Colonic mucosa (tissue), 4 donors: ENCODE measurements at regions not wholly inside any gene's neighbourhood (a gene's known extent, or its start where the extent isn't known, plus 50 kb on each side); places are given as distances from the start of the nearest gene placed in this dataset.

Experiments
- DNase-seq: peaks from one replicate; pipeline ENCODE4 v3.0.0-alpha.2; 2020
- H3K27ac ChIP-seq: fragments of 200-600 bp; one replicate; pipeline ENCODE4 v1.8.0; 2021
- H3K27me3 ChIP-seq: fragments of 200-600 bp; one replicate; pipeline ENCODE4 v1.8.0; 2021
- H3K36me3 ChIP-seq: fragments of 200-600 bp; one replicate; pipeline ENCODE4 v1.8.0; 2021
- H3K4me1 ChIP-seq: fragments of 200-600 bp; one replicate; pipeline ENCODE4 v1.8.0; 2021; ENCODE audit warnings: mild to moderate bottlenecking
- H3K4me3 ChIP-seq: fragments of 200-600 bp; one replicate; pipeline ENCODE4 v1.8.0; 2021
- H3K9ac ChIP-seq, 2 donors: one replicate each; pipeline ENCODE4 v1.7.0; 2013; ENCODE audit warnings: control low read depth in 2 of 2, low read depth in 2 of 2, low read length in 2 of 2
- H3K9me3 ChIP-seq: fragments of 200-600 bp; one replicate; pipeline ENCODE4 v1.8.0; 2021
- intact Hi-C: fragments of 100-400 bp; cut with DNase I; formaldehyde crosslinking; loops from one replicate; pipeline ENCODE4 v1.14.1; 2022
- TF ChIP-seq, protein P1 (sequence below): fragments of 200-600 bp; IDR thresholded peaks from one replicate; pipeline ENCODE4 v1.8.0; 2022; ENCODE audit warnings: antibody characterized with exemption, mild to moderate bottlenecking
- donor health status: healthy.
- donor health status: DM: no; HTN: no; CAD: no.
- donor health status: DM: no; HTN: no; CAD: no.

- H3K27ac ChIP-seq = no peak overlapping the region
- intact Hi-C loops = loop anchor here (10.0 kb wide), 1 partner anchor 378 kb away; the partner anchor contains the start of gene FOXN3
These were observed 212.6 kb downstream of the TTC8 start for GRCh38 chr14:89037065-89037464.

GRCh38 chr14:89040080-89040459 is 215.6 kb downstream of the TTC8 start:
- H3K9ac ChIP-seq = peak overlapping the region in 1 of 2 donors; percentile 56
- no peak for DNase-seq
- no peaks in the 10 kb centered on the region for H3K9me3 ChIP-seq
- intact Hi-C loops = loop anchor here (5.0 to 10.0 kb wide), 2 partner anchors 135 to 732 kb away; no protein-coding TSS in a partner anchor
- no peaks in the 10 kb centered on the region for H3K36me3 ChIP-seq
- H3K27me3 ChIP-seq = no peaks in the 10 kb centered on the region
- TF ChIP-seq, protein P1, sequence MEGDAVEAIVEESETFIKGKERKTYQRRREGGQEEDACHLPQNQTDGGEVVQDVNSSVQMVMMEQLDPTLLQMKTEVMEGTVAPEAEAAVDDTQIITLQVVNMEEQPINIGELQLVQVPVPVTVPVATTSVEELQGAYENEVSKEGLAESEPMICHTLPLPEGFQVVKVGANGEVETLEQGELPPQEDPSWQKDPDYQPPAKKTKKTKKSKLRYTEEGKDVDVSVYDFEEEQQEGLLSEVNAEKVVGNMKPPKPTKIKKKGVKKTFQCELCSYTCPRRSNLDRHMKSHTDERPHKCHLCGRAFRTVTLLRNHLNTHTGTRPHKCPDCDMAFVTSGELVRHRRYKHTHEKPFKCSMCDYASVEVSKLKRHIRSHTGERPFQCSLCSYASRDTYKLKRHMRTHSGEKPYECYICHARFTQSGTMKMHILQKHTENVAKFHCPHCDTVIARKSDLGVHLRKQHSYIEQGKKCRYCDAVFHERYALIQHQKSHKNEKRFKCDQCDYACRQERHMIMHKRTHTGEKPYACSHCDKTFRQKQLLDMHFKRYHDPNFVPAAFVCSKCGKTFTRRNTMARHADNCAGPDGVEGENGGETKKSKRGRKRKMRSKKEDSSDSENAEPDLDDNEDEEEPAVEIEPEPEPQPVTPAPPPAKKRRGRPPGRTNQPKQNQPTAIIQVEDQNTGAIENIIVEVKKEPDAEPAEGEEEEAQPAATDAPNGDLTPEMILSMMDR = no peak
- no peak overlapping the region for H3K4me3 ChIP-seq
- no peaks in the 10 kb centered on the region for H3K4me1 ChIP-seq
- H3K27ac ChIP-seq = peak overlapping the region; percentile 81

More at GRCh38 chr14:89037065-89037464, 212.6 kb downstream of the TTC8 start:
- no peak overlapping the region for H3K4me3 ChIP-seq
- no peak for DNase-seq
- no peaks in the 10 kb centered on the region for H3K27me3 ChIP-seq
- no peaks in the 10 kb centered on the region for H3K4me1 ChIP-seq
- H3K9ac ChIP-seq = no peak overlapping the region
- TF ChIP-seq, protein P1 = no peak
- no peaks in the 10 kb centered on the region for H3K9me3 ChIP-seq
- H3K36me3 ChIP-seq = no peaks in the 10 kb centered on the region

DNA sequence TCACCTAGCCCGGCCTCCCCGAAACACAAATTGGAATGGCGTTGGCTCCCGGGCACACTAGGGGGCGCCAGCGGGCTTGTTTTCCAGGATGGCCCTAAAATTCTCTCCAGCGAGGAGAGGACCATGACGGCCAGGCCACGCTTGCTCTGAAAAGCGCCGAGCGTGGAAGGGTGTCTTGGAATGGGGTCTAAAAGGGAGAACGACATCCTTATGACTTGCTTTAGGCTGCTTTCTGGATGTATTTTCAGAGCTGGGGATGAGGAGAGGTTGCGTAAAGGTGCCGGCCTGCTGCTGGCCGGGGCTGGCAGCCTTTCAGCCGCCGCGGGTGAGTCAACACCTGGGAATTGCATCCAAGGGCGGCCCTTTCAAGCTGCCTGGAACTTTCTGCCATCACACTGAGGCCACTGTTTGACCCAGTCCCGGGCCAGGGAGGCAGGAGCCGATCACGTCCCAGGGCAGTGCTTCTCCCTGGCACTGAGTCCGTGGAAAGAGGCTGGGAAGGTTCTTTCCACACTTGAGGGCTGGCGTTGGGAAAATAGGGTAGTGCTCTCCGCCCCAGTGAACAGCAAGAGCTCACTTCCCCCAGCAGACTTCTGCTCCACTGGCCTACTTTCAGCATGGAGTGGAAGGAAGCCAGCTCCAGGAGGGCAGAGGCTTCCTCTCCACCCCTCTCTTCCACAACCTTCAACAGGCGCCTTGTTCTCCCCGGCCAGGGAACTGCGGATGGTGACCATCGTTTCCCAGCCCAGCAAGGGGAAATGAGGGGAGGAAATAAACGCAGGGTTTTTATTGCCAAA is 216.2 kb downstream of the TTC8 start:
- no peaks in the 10 kb centered on the region for H3K4me1 ChIP-seq
- no peaks in the 10 kb centered on the region for H3K27me3 ChIP-seq
- H3K36me3 ChIP-seq = no peaks in the 10 kb centered on the region
- peak overlapping the region; percentile 26 for H3K4me3 ChIP-seq
- no peaks in the 10 kb centered on the region for H3K9me3 ChIP-seq
- peak; percentile 92 for DNase-seq
- peak overlapping the region; percentile 81 for H3K27ac ChIP-seq
- TF ChIP-seq, protein P1 = peak; percentile 96
- intact Hi-C loops = loop anchor here (5.0 to 10.0 kb wide), 2 partner anchors 134 to 732 kb away; no protein-coding TSS in a partner anchor
- H3K9ac ChIP-seq = peak overlapping the region; percentile 56 to 58

GRCh38 chr14:89041257-89041582 is 216.8 kb downstream of the TTC8 start:
- Histone ChIP-seq H3K9me3 (no peaks in the 10 kb centered on the region), H3K27ac (peak overlapping the region; percentile 81), H3K36me3 (no peaks in the 10 kb centered on the region), H3K27me3 (no peaks in the 10 kb centered on the region), H3K4me3 (peak overlapping the region; percentile 26), H3K9ac (peak overlapping the region in 1 of 2 donors; percentile 56), H3K4me1 (no peaks in the 10 kb centered on the region)
- TF ChIP-seq, protein P1 = no peak
- peak; percentile 72 for DNase-seq
- intact Hi-C loops = loop anchor here (5.0 to 10.0 kb wide), 2 partner anchors 134 to 731 kb away; no protein-coding TSS in a partner anchor

DNA sequence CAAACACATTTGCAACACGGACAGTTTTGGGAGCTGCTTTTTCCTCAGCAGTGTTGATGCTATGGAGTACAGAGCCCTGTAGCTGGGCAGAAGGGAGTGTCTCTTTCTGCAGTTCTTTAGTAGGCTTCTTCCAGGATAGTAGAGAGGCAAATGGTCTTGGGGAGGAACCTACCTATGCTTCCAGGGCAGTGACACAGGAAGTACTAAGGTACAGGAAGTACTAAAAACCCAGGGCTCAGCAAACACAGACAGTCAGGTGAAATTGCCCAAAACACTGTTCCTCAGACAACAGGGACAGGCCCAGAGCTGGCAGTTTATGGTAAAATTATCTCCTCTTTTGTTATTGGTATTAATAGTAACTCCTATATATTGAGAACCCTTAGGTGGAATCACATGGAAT is 217.6 kb downstream of the TTC8 start:
- no peaks in the 10 kb centered on the region for H3K27me3 ChIP-seq
- H3K36me3 ChIP-seq = no peaks in the 10 kb centered on the region
- intact Hi-C loops = loop anchor here (5.0 to 10.0 kb wide), 2 partner anchors 133 to 730 kb away; no protein-coding TSS in a partner anchor
- H3K27ac ChIP-seq = no peak overlapping the region
- H3K9me3 ChIP-seq = no peaks in the 10 kb centered on the region
- TF ChIP-seq, protein P1 = no peak
- no peak overlapping the region for H3K9ac ChIP-seq
- no peak overlapping the region for H3K4me3 ChIP-seq
- H3K4me1 ChIP-seq = no peaks in the 10 kb centered on the region
- DNase-seq = no peak
